H9 (cell line): ENCODE measurements at regions not wholly inside any gene's neighbourhood (a gene's known extent, or its start where the extent isn't known, plus 50 kb on each side); places are given as distances from the start of the nearest gene placed in this dataset.

ENCODE experiments used
- DNase-seq: peaks from one replicate; pipeline ENCODE4 v3.0.0-alpha.2; 2017
- H2AFZ ChIP-seq: one replicate; pipeline ENCODE4 v1.6.1; 2013; ENCODE audit warnings: mild to moderate bottlenecking, low read length, control low read depth, moderate library complexity
- H2AK5ac ChIP-seq: 2 replicates; pipeline ENCODE4 v1.6.1; 2013; ENCODE audit warnings: low read length, control low read depth, mixed read lengths; ENCODE audit not compliant: insufficient read length
- H2BK120ac ChIP-seq: one replicate; pipeline ENCODE4 v1.6.1; 2013; ENCODE audit warnings: low read depth, mild to moderate bottlenecking, low read length, control low read depth, inconsistent platforms; ENCODE audit not compliant: poor library complexity, severe bottlenecking
- H2BK12ac ChIP-seq: 2 replicates; pipeline ENCODE4 v1.6.1; 2013; ENCODE audit warnings: low read length, control low read depth, mixed read lengths, low read depth; ENCODE audit not compliant: insufficient read length
- H2BK15ac ChIP-seq: 2 replicates; pipeline ENCODE4 v1.6.1; 2013; ENCODE audit warnings: low read depth, low read length, control low read depth
- H2BK20ac ChIP-seq: one replicate; pipeline ENCODE4 v1.6.1; 2013; ENCODE audit warnings: low read depth, mild to moderate bottlenecking, low read length, control low read depth, inconsistent platforms; ENCODE audit not compliant: poor library complexity, severe bottlenecking
- H2BK5ac ChIP-seq: 2 replicates; pipeline ENCODE4 v1.6.1; 2013; ENCODE audit warnings: low read length, control low read depth, mixed read lengths; ENCODE audit not compliant: insufficient read length
- H3K14ac ChIP-seq: 2 replicates; pipeline ENCODE4 v1.6.1; 2013; ENCODE audit warnings: low read length, control low read depth; ENCODE audit not compliant: insufficient read depth
- H3K18ac ChIP-seq: 2 replicates; pipeline ENCODE4 v1.6.1; 2013; ENCODE audit warnings: low read depth, mild to moderate bottlenecking, mixed read lengths, low read length, control low read depth; ENCODE audit not compliant: insufficient read length
- H3K23ac ChIP-seq: 2 replicates; pipeline ENCODE4 v1.6.1; 2013; ENCODE audit warnings: low read length, control low read depth, mixed read lengths, low read depth; ENCODE audit not compliant: insufficient read length
- H3K23me2 ChIP-seq: 2 replicates; pipeline ENCODE4 v1.6.1; 2013; ENCODE audit warnings: low read depth, mild to moderate bottlenecking, mixed read lengths, low read length, control low read depth; ENCODE audit not compliant: insufficient read length, poor library complexity, severe bottlenecking
- H3K27ac ChIP-seq: 2 replicates; pipeline ENCODE4 v1.5.1; 2013; ENCODE audit warnings: low read length, control low read depth, mixed read lengths, low read depth; ENCODE audit not compliant: insufficient read length
- H3K27me3 ChIP-seq: 2 replicates; pipeline ENCODE4 v1.6.1; 2013; ENCODE audit warnings: low read length, control low read depth, inconsistent platforms; ENCODE audit not compliant: insufficient read depth
- H3K4ac ChIP-seq: 2 replicates; pipeline ENCODE4 v1.6.1; 2013; ENCODE audit warnings: low read depth, mild to moderate bottlenecking, control low read depth, inconsistent platforms, low read length, moderate library complexity
- H3K4me1 ChIP-seq: 2 replicates; pipeline ENCODE4 v1.6.1; 2013; ENCODE audit warnings: low read length, control low read depth, inconsistent platforms; ENCODE audit not compliant: insufficient read depth
- H3K4me2 ChIP-seq: 2 replicates; pipeline ENCODE4 v1.6.1; 2013; ENCODE audit warnings: low read length, control low read depth, mixed read lengths; ENCODE audit not compliant: insufficient read length, insufficient read depth
- H3K56ac ChIP-seq: 2 replicates; pipeline ENCODE4 v1.6.1; 2013; ENCODE audit warnings: low read depth, mild to moderate bottlenecking, mixed read lengths, low read length, control low read depth; ENCODE audit not compliant: insufficient read length
- H3K79me1 ChIP-seq: 2 replicates; pipeline ENCODE4 v1.6.1; 2013; ENCODE audit warnings: low read depth, mild to moderate bottlenecking, moderate library complexity, low read length, control low read depth, inconsistent platforms; ENCODE audit not compliant: insufficient read depth, poor library complexity, severe bottlenecking
- H3K79me2 ChIP-seq: 2 replicates; pipeline ENCODE4 v1.6.1; 2013; ENCODE audit warnings: low read length, control low read depth, inconsistent platforms; ENCODE audit not compliant: insufficient read depth
- H3K9ac ChIP-seq: 2 replicates; pipeline ENCODE4 v1.6.1; 2013; ENCODE audit warnings: low read length, control low read depth, mixed read lengths; ENCODE audit not compliant: insufficient read length; ENCODE audit errors: extremely low read depth
- H3K9me3 ChIP-seq: one replicate; pipeline ENCODE4 v1.6.1; 2013; ENCODE audit warnings: low read depth, low read length, inconsistent platforms; ENCODE audit not compliant: control insufficient read depth
- H3T11ph ChIP-seq: one replicate; pipeline ENCODE4 v1.6.1; 2013; ENCODE audit warnings: mild to moderate bottlenecking, low read length, control low read depth, inconsistent platforms
- H4K20me1 ChIP-seq: one replicate; pipeline ENCODE4 v1.6.1; 2013; ENCODE audit not compliant: control insufficient read depth, insufficient read length, insufficient read depth
- H4K5ac ChIP-seq: 2 replicates; pipeline ENCODE4 v1.6.1; 2013; ENCODE audit warnings: low read depth, mild to moderate bottlenecking, mixed read lengths, low read length, control low read depth; ENCODE audit not compliant: insufficient read length
- H4K8ac ChIP-seq: replicated peaks from 2 replicates; pipeline ENCODE4 v1.6.1; 2013; ENCODE audit warnings: low read length, control low read depth, mixed read lengths, low read depth; ENCODE audit not compliant: insufficient read length
- H4K91ac ChIP-seq: 2 replicates; pipeline ENCODE4 v1.6.1; 2013; ENCODE audit warnings: low read depth, mild to moderate bottlenecking, moderate library complexity, mixed read lengths, low read length, control low read depth; ENCODE audit not compliant: insufficient read length
- H3K27ac Mint-ChIP-seq, 3 experiments: 2 replicates in 2 of 3; 3 replicates in 1 of 3; pipeline ENCODE4 v1.8.0; 2020 to 2021; ENCODE audit warnings: mixed read lengths in 3 of 3, mild to moderate bottlenecking in 1 of 3, moderate library complexity in 1 of 3
- H3K27me3 Mint-ChIP-seq: 2 replicates; pipeline ENCODE4 v1.8.0; 2021; ENCODE audit warnings: low read depth, mild to moderate bottlenecking, moderate library complexity, mixed read lengths
- H3K36me3 Mint-ChIP-seq, 3 experiments: 2 replicates in 2 of 3; 3 replicates in 1 of 3; pipeline ENCODE4 v1.8.0; 2020 to 2021; ENCODE audit warnings: low read depth in 3 of 3, mixed read lengths in 3 of 3; ENCODE audit not compliant: insufficient read depth in 1 of 3
- H3K4me1 Mint-ChIP-seq, 2 experiments: 2 replicates each; pipeline ENCODE4 v1.8.0; 2020; ENCODE audit warnings: mixed read lengths in 2 of 2
- H3K4me3 Mint-ChIP-seq, 2 experiments: 2 replicates in 1 of 2; 3 replicates in 1 of 2; pipeline ENCODE4 v1.8.0; 2020 to 2021; ENCODE audit warnings: mild to moderate bottlenecking in 2 of 2, mixed read lengths in 2 of 2, moderate library complexity in 1 of 2
- H3K9me3 Mint-ChIP-seq, 2 experiments: 2 replicates in 1 of 2; 3 replicates in 1 of 2; pipeline ENCODE4 v1.8.0; 2020; ENCODE audit warnings: mild to moderate bottlenecking in 2 of 2, mixed read lengths in 2 of 2, moderate library complexity in 1 of 2
- CTCF ChIP-seq: fragments of 200-600 bp; sonication (generic); conservative IDR thresholded peaks from 3 replicates; pipeline ENCODE4 v1.8.0; 2021; ENCODE audit warnings: antibody characterized with exemption, mild to moderate bottlenecking
- WGBS: extraction: QIAGEN DNeasy Blood & Tissue Kit; methylation state at CpG from one replicate; pipeline ENCODE4 v1.1.7; 2013; ENCODE audit warnings: missing lambda C conversion rate, low lambda C conversion rate, mixed read lengths; ENCODE audit not compliant: insufficient read length; ENCODE audit errors: extremely low coverage; 5-methylcytosine and 5-hydroxymethylcytosine counted together

DNA sequence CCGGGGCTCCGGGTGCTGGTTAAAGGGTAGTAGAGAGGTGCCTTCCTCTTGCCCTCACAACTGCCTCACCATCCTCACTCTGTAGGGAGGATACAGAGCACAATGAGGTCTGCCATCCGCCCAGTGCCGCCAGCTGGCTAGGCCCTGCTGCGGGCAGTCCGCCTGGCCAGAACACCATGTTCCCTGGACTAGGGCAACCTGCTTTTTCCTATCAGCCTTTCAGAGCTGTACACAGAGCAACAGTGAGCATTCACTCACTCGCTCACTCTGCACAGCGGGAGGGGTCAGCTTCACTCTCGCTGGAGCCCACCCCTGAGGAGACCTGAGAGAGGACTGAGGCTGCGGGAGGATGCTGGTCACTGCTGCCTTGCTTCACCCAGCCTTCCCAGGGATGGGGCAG lies 218.7 kb upstream of the CHRNA7 start:
- no peaks in the 10 kb centered on the region for H3K23me2 ChIP-seq
- Mint-ChIP-seq H3K4me1 (peaks cover 0 to 7% of the 10 kb centered on the region in 2 experiments; a peak in 2 of 4 replicates), H3K9me3 (peaks cover 0 to 6% of the 10 kb centered on the region in 2 experiments; a peak in 3 of 5 replicates), H3K4me3 (no peak overlapping the region), H3K36me3 (peaks cover 0 to 4% (median 0%) of the 10 kb centered on the region in 3 experiments; a peak in 3 of 7 replicates), H3K27me3 (no peaks in the 10 kb centered on the region), H3K27ac (no peak overlapping the region)
- TF ChIP-seq CTCF: no peak
- no peaks in the 10 kb centered on the region for H3K79me1 ChIP-seq
- H3K4me1 ChIP-seq: no peaks in the 10 kb centered on the region
- no peaks in the 10 kb centered on the region for H3K79me2 ChIP-seq
- no peak overlapping the region for H3K18ac ChIP-seq
- no peaks in the 10 kb centered on the region for H3K27me3 ChIP-seq
- no peak overlapping the region for H2BK5ac ChIP-seq
- H3K4me2 ChIP-seq: no peak overlapping the region
- no peak overlapping the region for H3K27ac ChIP-seq
- no peak overlapping the region for H2AK5ac ChIP-seq
- H4K8ac ChIP-seq: no peak overlapping the region
- no peak overlapping the region for H3K14ac ChIP-seq
- no peak for DNase-seq
- H4K20me1 ChIP-seq: no peaks in the 10 kb centered on the region
- H2BK20ac ChIP-seq: no peak overlapping the region
- no peak overlapping the region for H2BK12ac ChIP-seq
- no peak overlapping the region for H2BK15ac ChIP-seq
- H2BK120ac ChIP-seq: no peak overlapping the region
- H4K91ac ChIP-seq: no peak overlapping the region
- WGBS: no CpG with 5 or more reads among the region's 10 CpGs
- H3K23ac ChIP-seq: no peak overlapping the region
- no peaks in the 10 kb centered on the region for H3K9me3 ChIP-seq
- no peak overlapping the region for H4K5ac ChIP-seq
- no peak overlapping the region for H2AFZ ChIP-seq
- H3K9ac ChIP-seq: no peak overlapping the region
- no peak overlapping the region for H3K56ac ChIP-seq
- H3K4ac ChIP-seq: no peak overlapping the region
- H3T11ph ChIP-seq: no peak overlapping the region
